ENCODE measurements at regions not wholly inside any gene's neighbourhood (a gene's known extent, or its start where the extent isn't known, plus 50 kb on each side); places are given as distances from the start of the nearest gene placed in this dataset.

DNA sequence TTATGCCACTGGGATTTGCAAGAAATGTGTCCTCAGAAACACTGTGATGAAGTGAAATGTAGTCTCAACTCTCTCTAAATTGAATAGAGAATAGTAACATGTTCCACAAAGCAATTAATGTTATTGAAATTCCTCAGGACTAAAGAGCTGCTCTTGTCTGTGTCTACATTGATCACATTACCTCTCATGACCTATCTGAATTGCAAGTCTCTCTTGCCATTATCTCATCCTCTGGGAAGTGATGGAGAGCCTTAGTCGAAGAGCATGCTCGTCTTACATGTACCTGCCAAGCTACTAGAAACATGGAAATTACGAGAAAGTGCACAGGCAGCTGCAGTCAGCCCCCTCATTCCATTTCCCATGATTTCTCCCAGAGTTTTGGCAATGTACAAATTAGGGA, 561.1 kb upstream of the ZNF804A start:
- TF ChIP-seq POLR2A (IDR thresholded peaks at IDR 0.05; ENCODE audit: low read depth, low read length) = no peak
- TF ChIP-seq POLR2AphosphoS5 (IDR thresholded peaks at IDR 0.05; ENCODE audit: low read depth, low read length) = no peak
- TF ChIP-seq TAF1 (IDR thresholded peaks at IDR 0.05; ENCODE audit: borderline replicate concordance, low read depth, low read length) = no peak
